Mucosa of descending colon (tissue), 3 donors: ENCODE measurements at regions not wholly inside any gene's neighbourhood (a gene's known extent, or its start where the extent isn't known, plus 50 kb on each side); places are given as distances from the start of the nearest gene placed in this dataset.

ENCODE experiments used
- ATAC-seq: fragments of 200-7000 bp; cut with Tn5 transposase; one replicate; pipeline ENCODE4 v1.9.1; 2020; ENCODE audit warnings: mild to moderate bottlenecking, moderate library complexity
- DNase-seq, 3 donors: peaks; one replicate each; pipeline ENCODE4 v3.0.0-alpha.2; 2020
- H3K36me3 ChIP-seq: fragments of 200-600 bp; one replicate; pipeline ENCODE4 v1.8.0; 2021; ENCODE audit warnings: low read depth, mild to moderate bottlenecking
- H3K4me1 ChIP-seq: fragments of 200-600 bp; one replicate; pipeline ENCODE4 v1.8.0; 2021; ENCODE audit warnings: low read depth, mild to moderate bottlenecking
- H3K4me3 ChIP-seq: fragments of 200-600 bp; one replicate; pipeline ENCODE4 v1.8.0; 2021; ENCODE audit warnings: mild to moderate bottlenecking
- H3K9me3 ChIP-seq: fragments of 200-600 bp; one replicate; pipeline ENCODE4 v1.8.0; 2021; ENCODE audit warnings: mild to moderate bottlenecking
- CTCF ChIP-seq: fragments of 200-600 bp; IDR thresholded peaks from one replicate; pipeline ENCODE4 v1.8.0; 2022; ENCODE audit warnings: antibody characterized with exemption, mild to moderate bottlenecking
- intact Hi-C, 2 donors: fragments of 100-400 bp; cut with DNase I in 1 of 2; cut with micrococcal nuclease in 1 of 2; formaldehyde crosslinking; loops; one replicate each; pipeline versions ENCODE4 v1.11.0 to v1.11.1; 2022; cut with DNase I, micrococcal nuclease
- donor health status: DM: no; HTN: no; CAD: no; lungs with moderate emphysema.
- donor health status: DM: no; HTN: no; CAD: no.
- donor health status: DM: no; HTN: yes; CAD: no.

GRCh38 chr10:114735946-114736345 lies 77.9 kb upstream of the ABLIM1 start:
- no peak for TF ChIP-seq CTCF
- intact Hi-C loops = no loop called here
- no peaks in the 10 kb centered on the region for H3K36me3 ChIP-seq
- H3K4me1 ChIP-seq = peaks cover 4% of the 10 kb centered on the region
- H3K4me3 ChIP-seq = no peak overlapping the region
- no peaks in the 10 kb centered on the region for H3K9me3 ChIP-seq
- ATAC-seq (no peak), DNase-seq (no peak)

- Histone ChIP-seq H3K36me3 (no peaks in the 10 kb centered on the region), H3K9me3 (no peaks in the 10 kb centered on the region), H3K4me1 (no peaks in the 10 kb centered on the region), H3K4me3 (no peak overlapping the region)
- TF ChIP-seq CTCF = no peak
- intact Hi-C loops = no loop called here
- ATAC-seq (no peak), DNase-seq (no peak)
These were observed 77.9 kb upstream of the FHIP2A start for GRCh38 chr10:114743521-114744231.

- H3K4me1 ChIP-seq = no peaks in the 10 kb centered on the region
- intact Hi-C loops = no loop called here
- DNase-seq (no peak), ATAC-seq (no peak)
- no peak for TF ChIP-seq CTCF
- no peak overlapping the region for H3K4me3 ChIP-seq
- no peaks in the 10 kb centered on the region for H3K36me3 ChIP-seq
- H3K9me3 ChIP-seq = no peaks in the 10 kb centered on the region
These were observed 75.0 kb upstream of the FHIP2A start for GRCh38 chr10:114746531-114746930.

- no peak overlapping the region for H3K4me3 ChIP-seq
- DNase-seq = no peak
- ATAC-seq = no peak
- no peaks in the 10 kb centered on the region for H3K36me3 ChIP-seq
- H3K9me3 ChIP-seq = no peaks in the 10 kb centered on the region
- intact Hi-C loops = no loop called here
- TF ChIP-seq CTCF = no peak
- H3K4me1 ChIP-seq = no peaks in the 10 kb centered on the region
These were observed 73.3 kb upstream of the FHIP2A start for GRCh38 chr10:114748241-114748640.

GRCh38 chr10:114749014-114749413 lies 72.6 kb upstream of the FHIP2A start:
- Histone ChIP-seq H3K4me3 (no peak overlapping the region), H3K36me3 (no peaks in the 10 kb centered on the region), H3K9me3 (no peaks in the 10 kb centered on the region), H3K4me1 (no peaks in the 10 kb centered on the region)
- intact Hi-C loops = no loop called here
- DNase-seq = no peak
- no peak for ATAC-seq
- TF ChIP-seq CTCF = no peak

- ATAC-seq (no peak), DNase-seq (no peak)
- intact Hi-C loops = no loop called here
- no peaks in the 10 kb centered on the region for H3K36me3 ChIP-seq
- H3K4me1 ChIP-seq = no peaks in the 10 kb centered on the region
- no peak for TF ChIP-seq CTCF
- no peak overlapping the region for H3K4me3 ChIP-seq
- H3K9me3 ChIP-seq = no peaks in the 10 kb centered on the region
These were observed 72.1 kb upstream of the FHIP2A start for GRCh38 chr10:114749510-114749909.
